ENCODE measurements at regions not wholly inside any gene's neighbourhood (a gene's known extent, or its start where the extent isn't known, plus 50 kb on each side); places are given as distances from the start of the nearest gene placed in this dataset.
"Not testable (repeated sequence)": the region's sequence is repeated elsewhere in the genome, so short reads cannot be mapped to it uniquely, and the experiment has no call there.

- no peak for DNase-seq
These were observed 94.5 kb upstream of the F13A1 start for GRCh38 chr6:6414931-6415330.

- DNase-seq: no peak
These were observed 97.0 kb upstream of the F13A1 start for GRCh38 chr6:6417475-6417874.

- no peak for DNase-seq
These were observed 98.0 kb upstream of the F13A1 start for GRCh38 chr6:6418421-6418820.

GRCh38 chr6:6420107-6420506, 99.6 kb upstream of the F13A1 start:
- no peak for DNase-seq

- DNase-seq: no peak
These were observed 113.7 kb upstream of the F13A1 start for GRCh38 chr6:6434151-6434550.

GRCh38 chr6:6434723-6435122, 114.3 kb upstream of the F13A1 start:
- DNase-seq: no peak

GRCh38 chr6:6436366-6436765, 115.9 kb upstream of the F13A1 start:
- DNase-seq: no peak

GRCh38 chr6:6436946-6437345, 116.5 kb upstream of the F13A1 start:
- DNase-seq: no peak

- no peak for DNase-seq
These were observed 117.8 kb upstream of the F13A1 start for GRCh38 chr6:6438286-6438685.

GRCh38 chr6:6439778-6440177, 119.3 kb upstream of the F13A1 start:
- no peak for DNase-seq

- no peak for DNase-seq
These were observed 131.5 kb upstream of the F13A1 start for GRCh38 chr6:6452002-6452401.

- no peak for DNase-seq
These were observed 132.7 kb upstream of the F13A1 start for GRCh38 chr6:6453186-6453585.

- DNase-seq: no peak
These were observed 133.2 kb upstream of the LY86 start for GRCh38 chr6:6455272-6455671.

- DNase-seq: no peak
These were observed 130.3 kb upstream of the LY86 start for GRCh38 chr6:6458172-6458571.

- DNase-seq: not testable (repeated sequence)
These were observed 128.6 kb upstream of the LY86 start for GRCh38 chr6:6459963-6460362.

- DNase-seq: no peak
These were observed 128.1 kb upstream of the LY86 start for GRCh38 chr6:6460416-6460815.

GRCh38 chr6:6461138-6461537, 127.4 kb upstream of the LY86 start:
- DNase-seq: no peak

- DNase-seq: no peak
These were observed 121.4 kb upstream of the LY86 start for GRCh38 chr6:6466967-6467761.

GRCh38 chr6:6469074-6469473, 119.4 kb upstream of the LY86 start:
- DNase-seq: no peak

- no peak for DNase-seq
These were observed 118.4 kb upstream of the LY86 start for GRCh38 chr6:6470123-6470522.

- no peak for DNase-seq
These were observed 117.2 kb upstream of the LY86 start for GRCh38 chr6:6471276-6471675.

GRCh38 chr6:6474170-6474920, 114.2 kb upstream of the LY86 start:
- no peak for DNase-seq

- DNase-seq: no peak
These were observed 108.7 kb upstream of the LY86 start for GRCh38 chr6:6479785-6480184.

- no peak for DNase-seq
These were observed 106.3 kb upstream of the LY86 start for GRCh38 chr6:6482256-6482655.

GRCh38 chr6:6483168-6483567, 105.4 kb upstream of the LY86 start:
- no peak for DNase-seq
